C4-2B (cell line): ENCODE measurements at regions not wholly inside any gene's neighbourhood (a gene's known extent, or its start where the extent isn't known, plus 50 kb on each side); places are given as distances from the start of the nearest gene placed in this dataset.

Experiments
- H3K27ac ChIP-seq: fragments of 450-650 bp; 2 replicates; pipeline ENCODE4 v1.5.1; 2017
- CTCF ChIP-seq: fragments of 450-650 bp; conservative IDR thresholded peaks from 2 replicates; pipeline ENCODE4 v1.5.1; 2017; ENCODE audit warnings: mild to moderate bottlenecking
- ZFX ChIP-seq: fragments of 450-650 bp; IDR thresholded peaks from 2 replicates; pipeline ENCODE4 v1.6.1; 2017

GRCh38 chr3:8213286-8213685 is 288.3 kb upstream of the LMCD1 start:
- H3K27ac ChIP-seq = no peak overlapping the region
- TF ChIP-seq CTCF = no peak
- no peak for TF ChIP-seq ZFX

GRCh38 chr3:8215821-8216220 is 285.8 kb upstream of the LMCD1 start:
- no peak for TF ChIP-seq ZFX
- TF ChIP-seq CTCF = no peak

GRCh38 chr3:8218353-8218940 is 283.2 kb upstream of the LMCD1 start:
- TF ChIP-seq ZFX = no peak
- no peak for TF ChIP-seq CTCF
- H3K27ac ChIP-seq = no peak overlapping the region

More at GRCh38 chr3:8215821-8216220, 285.8 kb upstream of the LMCD1 start:
- H3K27ac ChIP-seq = no peak overlapping the region

GRCh38 chr3:8220291-8220690 is 281.3 kb upstream of the LMCD1 start:
- H3K27ac ChIP-seq = no peak overlapping the region
- TF ChIP-seq CTCF = no peak
- TF ChIP-seq ZFX = no peak

GRCh38 chr3:8223766-8224165 is 277.9 kb upstream of the LMCD1 start:
- TF ChIP-seq ZFX (no peak), CTCF (no peak)
- H3K27ac ChIP-seq = no peak overlapping the region

- TF ChIP-seq ZFX (no peak), CTCF (no peak)
- no peak overlapping the region for H3K27ac ChIP-seq
These were observed 276.7 kb upstream of the LMCD1 start for GRCh38 chr3:8224941-8225340.

- no peak overlapping the region for H3K27ac ChIP-seq
- TF ChIP-seq ZFX (no peak), CTCF (no peak)
These were observed 267.7 kb upstream of the LMCD1 start for GRCh38 chr3:8233938-8234337.
